Chondrocyte (in vitro differentiated cells): ENCODE measurements at regions not wholly inside any gene's neighbourhood (a gene's known extent, or its start where the extent isn't known, plus 50 kb on each side); places are given as distances from the start of the nearest gene placed in this dataset.

Experiments used
- DNase-seq: peaks from one replicate; pipeline ENCODE4 v3.0.0; 2021; ENCODE audit warnings: mixed read lengths, low spot score
- H3K27ac Mint-ChIP-seq: one replicate; pipeline ENCODE4 v1.8.0; 2021; ENCODE audit warnings: mild to moderate bottlenecking, moderate library complexity, mixed read lengths; ENCODE audit not compliant: unreplicated experiment
- H3K27me3 Mint-ChIP-seq: 2 replicates; pipeline ENCODE4 v1.8.0; 2021; ENCODE audit warnings: low read depth, mixed read lengths
- H3K36me3 Mint-ChIP-seq: 2 replicates; pipeline ENCODE4 v1.8.0; 2021; ENCODE audit warnings: low read depth, mixed read lengths
- H3K4me1 Mint-ChIP-seq: 2 replicates; pipeline ENCODE4 v1.8.0; 2021; ENCODE audit warnings: low read depth, mild to moderate bottlenecking, mixed read lengths
- H3K4me3 Mint-ChIP-seq: one replicate; pipeline ENCODE4 v1.8.0; 2021; ENCODE audit warnings: mild to moderate bottlenecking, moderate library complexity, mixed read lengths; ENCODE audit not compliant: unreplicated experiment
- H3K9me3 Mint-ChIP-seq: 2 replicates; pipeline ENCODE4 v1.8.0; 2021; ENCODE audit warnings: low read depth, mixed read lengths
- CTCF ChIP-seq: fragments of 200-600 bp; sonication (generic); IDR thresholded peaks from 2 replicates; pipeline ENCODE4 v1.5.0; 2021; ENCODE audit warnings: antibody characterized with exemption, mild to moderate bottlenecking, moderate library complexity

- H3K4me1 Mint-ChIP-seq: no peaks in the 10 kb centered on the region
- H3K36me3 Mint-ChIP-seq: peaks cover 2% of the 10 kb centered on the region
- no peak for DNase-seq
- no peaks in the 10 kb centered on the region for H3K9me3 Mint-ChIP-seq
- H3K27me3 Mint-ChIP-seq: no peaks in the 10 kb centered on the region
- H3K27ac Mint-ChIP-seq: no peak overlapping the region
- no peak overlapping the region for H3K4me3 Mint-ChIP-seq
- no peak for TF ChIP-seq CTCF
Measured at GRCh38 chr12:114783089-114783618, 99.2 kb upstream of the TBX3 start.

GRCh38 chr12:114780746-114781399, 96.9 kb upstream of the TBX3 start:
- no peak for TF ChIP-seq CTCF
- Mint-ChIP-seq H3K4me1 (no peaks in the 10 kb centered on the region), H3K27ac (no peak overlapping the region), H3K9me3 (no peaks in the 10 kb centered on the region), H3K27me3 (no peaks in the 10 kb centered on the region), H3K36me3 (peaks cover 2% of the 10 kb centered on the region), H3K4me3 (no peak overlapping the region)
- DNase-seq: no peak

GRCh38 chr12:114779647-114780046, 95.7 kb upstream of the TBX3 start:
- TF ChIP-seq CTCF: no peak
- H3K27me3 Mint-ChIP-seq: no peaks in the 10 kb centered on the region
- no peaks in the 10 kb centered on the region for H3K36me3 Mint-ChIP-seq

GRCh38 chr12:114779186-114779585, 95.2 kb upstream of the TBX3 start:
- Mint-ChIP-seq H3K9me3 (peaks cover 4% of the 10 kb centered on the region), H3K4me1 (no peaks in the 10 kb centered on the region), H3K36me3 (no peaks in the 10 kb centered on the region), H3K27ac (no peak overlapping the region), H3K27me3 (no peaks in the 10 kb centered on the region), H3K4me3 (no peak overlapping the region)
- no peak for DNase-seq
- no peak for TF ChIP-seq CTCF

More at GRCh38 chr12:114779647-114780046, 95.7 kb upstream of the TBX3 start:
- no peak overlapping the region for H3K4me3 Mint-ChIP-seq
- no peaks in the 10 kb centered on the region for H3K4me1 Mint-ChIP-seq
- DNase-seq: no peak
- H3K27ac Mint-ChIP-seq: no peak overlapping the region
- H3K9me3 Mint-ChIP-seq: peaks cover 4% of the 10 kb centered on the region

GRCh38 chr12:114776731-114777442, 92.9 kb upstream of the TBX3 start:
- no peak for DNase-seq

More at GRCh38 chr12:114776731-114777442, 92.9 kb upstream of the TBX3 start:
- Mint-ChIP-seq H3K9me3 (peaks cover 4% of the 10 kb centered on the region), H3K4me1 (no peaks in the 10 kb centered on the region), H3K36me3 (no peaks in the 10 kb centered on the region), H3K4me3 (no peak overlapping the region), H3K27me3 (no peaks in the 10 kb centered on the region), H3K27ac (no peak overlapping the region)
- no peak for TF ChIP-seq CTCF
